BLaER1 (cell line): ENCODE measurements at regions not wholly inside any gene's neighbourhood (a gene's known extent, or its start where the extent isn't known, plus 50 kb on each side); places are given as distances from the start of the nearest gene placed in this dataset.

Experiments used
- H3K27ac ChIP-seq: shearing (Covaris generic); formaldehyde crosslinking; 2 replicates; pipeline ENCODE4 v1.8.1; 2022
- H3K27me3 ChIP-seq: shearing (Covaris generic); formaldehyde crosslinking; 2 replicates; pipeline ENCODE4 v1.8.1; 2022
- H3K36me3 ChIP-seq: shearing (Covaris generic); formaldehyde crosslinking; 2 replicates; pipeline ENCODE4 v1.8.1; 2022
- H3K4me1 ChIP-seq: shearing (Covaris generic); formaldehyde crosslinking; 2 replicates; pipeline ENCODE4 v1.8.1; 2022
- H3K4me2 ChIP-seq: shearing (Covaris generic); formaldehyde crosslinking; 2 replicates; pipeline ENCODE4 v1.8.1; 2022
- H3K4me3 ChIP-seq: shearing (Covaris generic); formaldehyde crosslinking; 2 replicates; pipeline ENCODE4 v1.8.1; 2022
- H3K9ac ChIP-seq: shearing (Covaris generic); formaldehyde crosslinking; 2 replicates; pipeline ENCODE4 v1.8.1; 2022
- H3K9me3 ChIP-seq: shearing (Covaris generic); formaldehyde crosslinking; 2 replicates; pipeline ENCODE4 v1.8.1; 2022
- H4K20me1 ChIP-seq: shearing (Covaris generic); formaldehyde crosslinking; 2 replicates; pipeline ENCODE4 v1.8.1; 2022
- Cebpa-rat ChIP-seq: shearing (Covaris generic); IDR thresholded peaks from 2 replicates; pipeline ENCODE4 v1.8.1; 2022

GRCh38 chr12:28104903-28105864 is 85.1 kb upstream of the CCDC91 start:
- Histone ChIP-seq H3K27me3 (no peaks in the 10 kb centered on the region), H3K36me3 (no peaks in the 10 kb centered on the region), H4K20me1 (no peaks in the 10 kb centered on the region), H3K9ac (no peak overlapping the region), H3K4me1 (peaks cover 20% of the 10 kb centered on the region), H3K27ac (no peak overlapping the region), H3K4me2 (no peak overlapping the region), H3K4me3 (no peak overlapping the region), H3K9me3 (no peaks in the 10 kb centered on the region)
- no peak for TF ChIP-seq Cebpa-rat

GRCh38 chr12:28107679-28108078 is 82.6 kb upstream of the CCDC91 start:
- Histone ChIP-seq H3K27me3 (no peaks in the 10 kb centered on the region), H3K9ac (no peak overlapping the region), H3K9me3 (no peaks in the 10 kb centered on the region), H4K20me1 (no peaks in the 10 kb centered on the region), H3K4me1 (peaks cover 20% of the 10 kb centered on the region), H3K36me3 (no peaks in the 10 kb centered on the region), H3K4me3 (no peak overlapping the region), H3K27ac (no peak overlapping the region), H3K4me2 (peak overlapping the region; percentile 19; the same call in 1 of the 2 replicates)
- TF ChIP-seq Cebpa-rat = no peak

GRCh38 chr12:28108599-28108998 is 81.7 kb upstream of the CCDC91 start:
- Histone ChIP-seq H3K4me1 (peaks cover 20% of the 10 kb centered on the region), H3K9ac (no peak overlapping the region), H3K4me2 (peak overlapping the region; percentile 19), H3K4me3 (no peak overlapping the region), H3K27me3 (no peaks in the 10 kb centered on the region), H4K20me1 (no peaks in the 10 kb centered on the region), H3K27ac (no peak overlapping the region), H3K36me3 (no peaks in the 10 kb centered on the region), H3K9me3 (no peaks in the 10 kb centered on the region)
- no peak for TF ChIP-seq Cebpa-rat

GRCh38 chr12:28110329-28110728 is 79.9 kb upstream of the CCDC91 start:
- Histone ChIP-seq H3K4me1 (peaks cover 20% of the 10 kb centered on the region), H3K9ac (no peak overlapping the region), H3K27ac (no peak overlapping the region), H3K36me3 (no peaks in the 10 kb centered on the region), H3K9me3 (no peaks in the 10 kb centered on the region), H4K20me1 (no peaks in the 10 kb centered on the region), H3K4me3 (no peak overlapping the region), H3K27me3 (no peaks in the 10 kb centered on the region), H3K4me2 (no peak overlapping the region)
- TF ChIP-seq Cebpa-rat = no peak

- H3K36me3 ChIP-seq = no peaks in the 10 kb centered on the region
- H3K27ac ChIP-seq = no peak overlapping the region
- H4K20me1 ChIP-seq = no peaks in the 10 kb centered on the region
- no peak overlapping the region for H3K9ac ChIP-seq
- no peaks in the 10 kb centered on the region for H3K4me1 ChIP-seq
- H3K27me3 ChIP-seq = no peaks in the 10 kb centered on the region
- no peak for TF ChIP-seq Cebpa-rat
- H3K4me2 ChIP-seq = no peak overlapping the region
- no peaks in the 10 kb centered on the region for H3K9me3 ChIP-seq
- no peak overlapping the region for H3K4me3 ChIP-seq
These were observed 75.8 kb upstream of the CCDC91 start for GRCh38 chr12:28114488-28114887.

GRCh38 chr12:28121433-28121832 is 68.8 kb upstream of the CCDC91 start:
- Histone ChIP-seq H3K4me1 (no peaks in the 10 kb centered on the region), H4K20me1 (no peaks in the 10 kb centered on the region), H3K36me3 (no peaks in the 10 kb centered on the region), H3K4me3 (no peak overlapping the region), H3K27ac (no peak overlapping the region), H3K9me3 (no peaks in the 10 kb centered on the region), H3K27me3 (no peaks in the 10 kb centered on the region), H3K4me2 (no peak overlapping the region), H3K9ac (no peak overlapping the region)
- no peak for TF ChIP-seq Cebpa-rat

- H3K4me1 ChIP-seq = no peaks in the 10 kb centered on the region
- H3K4me2 ChIP-seq = no peak overlapping the region
- no peak overlapping the region for H3K4me3 ChIP-seq
- no peak overlapping the region for H3K27ac ChIP-seq
- H3K9ac ChIP-seq = no peak overlapping the region
- no peaks in the 10 kb centered on the region for H3K27me3 ChIP-seq
- TF ChIP-seq Cebpa-rat = no peak
- no peaks in the 10 kb centered on the region for H3K9me3 ChIP-seq
- H3K36me3 ChIP-seq = no peaks in the 10 kb centered on the region
- no peaks in the 10 kb centered on the region for H4K20me1 ChIP-seq
These were observed 68.2 kb upstream of the CCDC91 start for GRCh38 chr12:28121899-28122655.

- no peaks in the 10 kb centered on the region for H3K4me1 ChIP-seq
- H4K20me1 ChIP-seq = no peaks in the 10 kb centered on the region
- no peak overlapping the region for H3K4me2 ChIP-seq
- H3K9ac ChIP-seq = no peak overlapping the region
- no peaks in the 10 kb centered on the region for H3K9me3 ChIP-seq
- no peak overlapping the region for H3K4me3 ChIP-seq
- H3K27me3 ChIP-seq = no peaks in the 10 kb centered on the region
- H3K36me3 ChIP-seq = no peaks in the 10 kb centered on the region
- no peak for TF ChIP-seq Cebpa-rat
- no peak overlapping the region for H3K27ac ChIP-seq
These were observed 67.5 kb upstream of the CCDC91 start for GRCh38 chr12:28122756-28123155.

GRCh38 chr12:28127455-28127854 is 62.8 kb upstream of the CCDC91 start:
- no peak overlapping the region for H3K4me3 ChIP-seq
- no peaks in the 10 kb centered on the region for H3K36me3 ChIP-seq
- no peak overlapping the region for H3K4me2 ChIP-seq
- H3K4me1 ChIP-seq = no peaks in the 10 kb centered on the region
- no peak overlapping the region for H3K27ac ChIP-seq
- no peaks in the 10 kb centered on the region for H4K20me1 ChIP-seq
- TF ChIP-seq Cebpa-rat = no peak
- H3K9ac ChIP-seq = no peak overlapping the region
- H3K9me3 ChIP-seq = no peaks in the 10 kb centered on the region
- no peaks in the 10 kb centered on the region for H3K27me3 ChIP-seq

GRCh38 chr12:28129031-28129430 is 61.2 kb upstream of the CCDC91 start:
- Histone ChIP-seq H3K4me2 (no peak overlapping the region), H3K9ac (no peak overlapping the region), H3K4me3 (no peak overlapping the region), H3K9me3 (no peaks in the 10 kb centered on the region), H3K27ac (no peak overlapping the region), H3K36me3 (no peaks in the 10 kb centered on the region), H4K20me1 (no peaks in the 10 kb centered on the region), H3K27me3 (no peaks in the 10 kb centered on the region), H3K4me1 (no peaks in the 10 kb centered on the region)
- no peak for TF ChIP-seq Cebpa-rat
